AG04450 (cell line): ENCODE measurements at regions not wholly inside any gene's neighbourhood (a gene's known extent, or its start where the extent isn't known, plus 50 kb on each side); places are given as distances from the start of the nearest gene placed in this dataset.

Experiments used
- CTCF ChIA-PET: fragments of 300-600, 350-600 bp; formaldehyde crosslinking; extraction: SDS; loops from one replicate; lab custom pipeline; 2022; ENCODE audit warnings: antibody characterized with exemption, inconsistent platforms; lab: Charles Lee
- POLR2A ChIA-PET: fragments of 350-600 bp; formaldehyde crosslinking; extraction: SDS; loops from one replicate; lab custom pipeline; 2021; ENCODE audit warnings: antibody characterized with exemption, inconsistent platforms; lab: Yijun Ruan, JAX
- DNase-seq: peaks from one replicate; pipeline ENCODE4 v3.0.0-alpha.2; 2011; ENCODE audit warnings: low read depth, low spot score
- H3K27ac ChIP-seq: one replicate; pipeline ENCODE4 v1.5.1; 2012; ENCODE audit warnings: low read depth, low read length, control low read depth
- H3K27me3 ChIP-seq: one replicate; pipeline ENCODE4 v1.6.0; 2012; ENCODE audit warnings: low read length; ENCODE audit not compliant: control insufficient read depth, insufficient read depth
- H3K4me3 ChIP-seq: 2 replicates; pipeline ENCODE4 v1.5.1; 2011; ENCODE audit warnings: mild to moderate bottlenecking, low read depth, low read length, control low read depth
- H3K9me3 ChIP-seq: 2 replicates; pipeline ENCODE4 v1.5.1; 2012; ENCODE audit warnings: low read length; ENCODE audit not compliant: control insufficient read depth, insufficient read depth
- CTCF ChIP-seq: IDR thresholded peaks from 2 replicates; pipeline ENCODE4 v1.5.1; 2011; ENCODE audit warnings: low read depth, low read length, control low read depth, inconsistent platforms

- TF ChIP-seq CTCF = no peak
- no peak overlapping the region for H3K4me3 ChIP-seq
- ChIA-PET CTCF (interaction anchor here (0.6 kb wide), 1 partner anchor 737 kb away, joined by 5 read pairs; no protein-coding TSS in a partner anchor), POLR2A (no interaction called here)
- H3K27ac ChIP-seq = no peak overlapping the region
- H3K9me3 ChIP-seq = no peaks in the 10 kb centered on the region
- no peaks in the 10 kb centered on the region for H3K27me3 ChIP-seq
- DNase-seq = no peak
These were observed 173.2 kb upstream of the EEA1 start for GRCh38 chr12:93102312-93102711.

- Histone ChIP-seq H3K9me3 (no peaks in the 10 kb centered on the region), H3K27me3 (no peaks in the 10 kb centered on the region), H3K27ac (no peak overlapping the region), H3K4me3 (no peak overlapping the region)
- ChIA-PET CTCF (no interaction called here), POLR2A (no interaction called here)
- no peak for TF ChIP-seq CTCF
- DNase-seq = no peak
These were observed 173.6 kb upstream of the EEA1 start for GRCh38 chr12:93102744-93103143.

GRCh38 chr12:93103154-93103553 lies 174.1 kb upstream of the EEA1 start:
- no peak for TF ChIP-seq CTCF
- no peak for DNase-seq
- POLR2A ChIA-PET = no interaction called here
- CTCF ChIA-PET = no interaction called here
- no peak overlapping the region for H3K27ac ChIP-seq
- no peaks in the 10 kb centered on the region for H3K9me3 ChIP-seq
- no peaks in the 10 kb centered on the region for H3K27me3 ChIP-seq
- no peak overlapping the region for H3K4me3 ChIP-seq

- POLR2A ChIA-PET = no interaction called here
- H3K27me3 ChIP-seq = no peaks in the 10 kb centered on the region
- no peak for TF ChIP-seq CTCF
These were observed 175.4 kb upstream of the EEA1 start for GRCh38 chr12:93104535-93104934.

GRCh38 chr12:93106910-93107309 lies 177.8 kb upstream of the EEA1 start:
- ChIA-PET POLR2A (no interaction called here), CTCF (interaction anchor here (0.7 to 2.8 kb wide), 3 partner anchors 9 to 290 kb away, joined by 3 to 12 read pairs (median 3); no protein-coding TSS in a partner anchor)
- H3K27me3 ChIP-seq = no peaks in the 10 kb centered on the region
- H3K27ac ChIP-seq = no peak overlapping the region
- H3K9me3 ChIP-seq = no peaks in the 10 kb centered on the region
- TF ChIP-seq CTCF = no peak
- DNase-seq = no peak
- H3K4me3 ChIP-seq = no peak overlapping the region

More at GRCh38 chr12:93104535-93104934, 175.4 kb upstream of the EEA1 start:
- Histone ChIP-seq H3K27ac (no peak overlapping the region), H3K4me3 (no peak overlapping the region), H3K9me3 (no peaks in the 10 kb centered on the region)
- CTCF ChIA-PET = no interaction called here
- no peak for DNase-seq
